ENCODE measurements at regions not wholly inside any gene's neighbourhood (a gene's known extent, or its start where the extent isn't known, plus 50 kb on each side); places are given as distances from the start of the nearest gene placed in this dataset.

DNA sequence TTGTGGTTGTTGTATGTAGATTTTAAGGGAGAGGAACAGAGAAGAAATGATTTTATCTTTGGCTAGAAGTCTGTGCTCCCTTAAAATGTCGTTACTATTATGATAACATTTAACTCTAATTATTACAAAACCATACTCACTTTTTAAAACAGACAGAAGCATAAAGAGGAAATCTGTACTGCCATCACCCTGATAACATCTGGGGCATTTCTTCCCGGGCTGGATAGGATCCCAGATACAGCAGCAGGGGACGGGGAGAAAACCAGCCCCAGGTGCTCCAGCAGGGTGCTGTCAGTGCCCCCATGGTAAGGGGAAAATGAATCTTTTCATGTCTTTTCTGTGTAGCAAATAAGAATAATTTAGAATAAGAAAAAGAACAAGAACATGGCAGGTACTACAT lies 139.4 kb upstream of the IRX6 start:
- TF ChIP-seq POLR2A (IDR thresholded peaks at IDR 0.05): no peak
- TF ChIP-seq EP300 (IDR thresholded peaks at IDR 0.05): no peak
- TF ChIP-seq, protein P1, sequence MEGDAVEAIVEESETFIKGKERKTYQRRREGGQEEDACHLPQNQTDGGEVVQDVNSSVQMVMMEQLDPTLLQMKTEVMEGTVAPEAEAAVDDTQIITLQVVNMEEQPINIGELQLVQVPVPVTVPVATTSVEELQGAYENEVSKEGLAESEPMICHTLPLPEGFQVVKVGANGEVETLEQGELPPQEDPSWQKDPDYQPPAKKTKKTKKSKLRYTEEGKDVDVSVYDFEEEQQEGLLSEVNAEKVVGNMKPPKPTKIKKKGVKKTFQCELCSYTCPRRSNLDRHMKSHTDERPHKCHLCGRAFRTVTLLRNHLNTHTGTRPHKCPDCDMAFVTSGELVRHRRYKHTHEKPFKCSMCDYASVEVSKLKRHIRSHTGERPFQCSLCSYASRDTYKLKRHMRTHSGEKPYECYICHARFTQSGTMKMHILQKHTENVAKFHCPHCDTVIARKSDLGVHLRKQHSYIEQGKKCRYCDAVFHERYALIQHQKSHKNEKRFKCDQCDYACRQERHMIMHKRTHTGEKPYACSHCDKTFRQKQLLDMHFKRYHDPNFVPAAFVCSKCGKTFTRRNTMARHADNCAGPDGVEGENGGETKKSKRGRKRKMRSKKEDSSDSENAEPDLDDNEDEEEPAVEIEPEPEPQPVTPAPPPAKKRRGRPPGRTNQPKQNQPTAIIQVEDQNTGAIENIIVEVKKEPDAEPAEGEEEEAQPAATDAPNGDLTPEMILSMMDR (IDR thresholded peaks at IDR 0.05): no peak
- H3K27ac ChIP-seq: no peak overlapping the region
- 14% methylated on average over 3 of the region's 3 CpGs for WGBS
- H3K36me3 ChIP-seq: no peaks in the 10 kb centered on the region
- no peak overlapping the region for H3K4me3 ChIP-seq
- H3K9me3 ChIP-seq: no peaks in the 10 kb centered on the region
- no peak for DNase-seq (ENCODE audit: low spot score in 2 of 2)
- no peaks in the 10 kb centered on the region for H3K4me1 ChIP-seq
- H3K27me3 ChIP-seq: peaks cover 31% of the 10 kb centered on the region

DNA sequence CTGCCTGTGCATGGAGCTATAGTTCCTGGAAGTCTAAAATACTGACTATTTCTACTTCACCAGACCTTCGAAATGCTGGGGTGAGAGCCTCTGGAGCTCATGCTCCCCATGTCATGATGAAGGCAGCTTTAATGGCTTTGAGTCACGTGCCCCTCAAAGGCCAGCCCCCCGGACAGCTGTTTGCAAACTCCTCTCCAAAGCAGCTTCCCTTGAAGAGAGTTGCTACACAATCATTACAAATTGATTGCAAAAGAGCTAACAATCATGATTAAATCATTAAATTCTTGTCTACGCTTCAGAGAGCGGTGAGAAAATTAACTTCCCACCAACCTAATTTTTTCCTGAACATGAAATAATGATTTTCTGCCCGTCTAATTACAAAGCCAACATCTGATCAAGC lies 134.8 kb upstream of the IRX6 start:
- no peaks in the 10 kb centered on the region for H3K4me1 ChIP-seq
- no peaks in the 10 kb centered on the region for H3K36me3 ChIP-seq
- no peak overlapping the region for H3K27ac ChIP-seq
- H3K9me3 ChIP-seq: peaks cover 2% of the 10 kb centered on the region
- no peak for TF ChIP-seq POLR2A (IDR thresholded peaks at IDR 0.05)
- TF ChIP-seq, protein P1 (IDR thresholded peaks at IDR 0.05): no peak
- no peak for TF ChIP-seq EP300 (IDR thresholded peaks at IDR 0.05)
- TF ChIP-seq POLR2AphosphoS5 (IDR thresholded peaks at IDR 0.05): no peak
- no peak for DNase-seq (ENCODE audit: low spot score in 2 of 2)
- WGBS: 52% methylated on average over 6 of the region's 6 CpGs
- peaks cover 37% of the 10 kb centered on the region for H3K27me3 ChIP-seq
- H3K4me3 ChIP-seq: no peak overlapping the region

DNA sequence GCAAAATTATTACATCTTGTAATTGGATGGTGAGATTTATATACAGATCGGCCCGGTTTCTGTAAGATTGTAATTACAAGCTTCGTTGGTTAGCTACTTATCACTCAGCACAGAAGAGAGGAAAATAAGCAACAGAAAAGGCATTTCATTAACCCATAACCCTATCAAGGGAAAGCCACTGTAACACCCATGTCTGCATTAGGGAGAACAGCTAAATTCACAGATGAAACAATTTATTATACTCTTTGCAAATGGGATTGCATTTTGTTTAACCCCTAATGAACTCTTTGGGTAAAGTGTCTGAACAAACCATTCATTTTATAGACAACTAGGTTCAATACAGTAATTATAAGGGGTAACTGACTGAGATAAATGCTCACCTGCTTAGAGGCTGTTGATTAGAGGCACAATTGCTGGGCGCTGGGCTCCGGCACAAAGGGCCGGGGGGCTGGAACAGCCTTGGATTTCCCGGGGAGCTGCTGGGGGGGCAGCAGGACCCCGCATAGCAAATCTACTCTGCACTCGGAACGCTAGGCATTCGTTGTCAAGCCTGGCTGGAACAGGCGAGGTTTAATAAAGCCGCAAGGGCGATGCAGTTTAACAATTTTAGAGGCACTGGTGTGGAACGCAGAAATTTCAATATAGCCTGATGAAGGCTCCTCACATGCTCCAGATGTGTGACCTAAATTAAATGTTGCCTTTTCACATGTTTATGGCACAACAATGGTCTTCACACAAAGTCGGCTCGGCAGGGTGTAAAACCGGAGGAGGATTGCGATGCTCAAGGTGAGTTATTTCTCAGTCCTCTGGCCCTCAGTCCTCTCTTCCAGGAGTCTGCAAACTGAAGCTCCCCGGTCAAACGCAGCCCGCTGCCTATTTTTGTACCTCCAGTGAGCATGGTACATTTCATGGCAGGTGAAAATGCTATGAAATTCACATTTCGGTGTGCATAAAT lies 134.0 kb upstream of the IRX6 start:
- no peak for DNase-seq (ENCODE audit: low spot score in 2 of 2)
- Histone ChIP-seq H3K4me3 (no peak overlapping the region), H3K4me1 (no peaks in the 10 kb centered on the region), H3K27ac (no peak overlapping the region), H3K9me3 (peaks cover 2% of the 10 kb centered on the region), H3K36me3 (no peaks in the 10 kb centered on the region), H3K27me3 (peaks cover 35% of the 10 kb centered on the region)
- 57% methylated on average over 23 of the region's 23 CpGs for WGBS
- no peak for TF ChIP-seq EP300 (IDR thresholded peaks at IDR 0.05)
- TF ChIP-seq POLR2A (IDR thresholded peaks at IDR 0.05): no peak

DNA sequence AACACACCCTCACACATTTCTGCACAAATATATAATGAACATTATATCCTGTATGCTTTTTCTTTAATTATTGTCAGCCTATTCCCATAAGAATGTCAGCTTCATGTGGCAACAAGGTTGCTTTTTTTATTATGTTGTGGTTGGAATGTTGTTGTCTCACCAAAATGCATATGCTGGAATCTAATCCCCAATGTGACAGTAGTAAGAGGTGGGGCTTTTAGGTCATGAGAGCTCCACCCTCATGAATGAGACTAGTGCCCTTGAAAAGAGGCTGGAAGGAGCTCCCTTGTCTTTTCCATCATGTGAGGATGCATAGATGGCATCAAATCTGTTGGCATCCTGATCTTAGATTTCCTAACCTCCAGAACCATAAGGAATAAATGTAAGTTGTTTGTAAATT lies 131.3 kb upstream of the IRX6 start:
- Histone ChIP-seq H3K4me3 (no peak overlapping the region), H3K27ac (no peak overlapping the region), H3K9me3 (peaks cover 2% of the 10 kb centered on the region), H3K36me3 (no peaks in the 10 kb centered on the region), H3K4me1 (no peaks in the 10 kb centered on the region), H3K27me3 (peaks cover 24% of the 10 kb centered on the region)
- DNase-seq (ENCODE audit: low spot score in 2 of 2): no peak
- no peak for TF ChIP-seq POLR2A (IDR thresholded peaks at IDR 0.05)
- TF ChIP-seq, protein P1 (IDR thresholded peaks at IDR 0.05): no peak
- no peak for TF ChIP-seq EP300 (IDR thresholded peaks at IDR 0.05)
- no peak for TF ChIP-seq POLR2AphosphoS5 (IDR thresholded peaks at IDR 0.05)

DNA sequence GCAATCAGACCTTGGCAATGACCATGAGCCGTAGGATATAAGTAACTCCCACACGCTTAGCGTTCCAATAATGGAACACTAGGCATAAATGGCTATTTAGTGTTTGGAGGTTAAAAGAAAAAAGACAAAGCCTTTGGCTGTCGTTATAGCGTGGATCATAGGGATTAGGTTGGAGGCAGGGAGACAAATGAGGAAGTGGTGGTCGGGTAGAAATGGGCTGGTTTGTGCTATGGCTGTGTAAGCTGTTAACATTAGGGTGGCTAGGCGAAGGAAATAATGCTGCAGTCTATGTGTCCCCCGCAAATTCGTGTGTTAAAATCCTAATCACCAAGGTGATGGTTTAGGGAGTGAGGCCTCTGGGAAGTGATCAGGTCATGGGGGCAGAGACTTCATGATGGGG lies 120.4 kb upstream of the IRX6 start:
- H3K27ac ChIP-seq: no peak overlapping the region
- no peaks in the 10 kb centered on the region for H3K27me3 ChIP-seq
- DNase-seq (ENCODE audit: low spot score in 2 of 2): no peak
- WGBS: 81% methylated on average over 9 of the region's 9 CpGs
- H3K36me3 ChIP-seq: no peaks in the 10 kb centered on the region
- TF ChIP-seq POLR2AphosphoS5 (IDR thresholded peaks at IDR 0.05) (no peak), EP300 (IDR thresholded peaks at IDR 0.05) (no peak), POLR2A (IDR thresholded peaks at IDR 0.05) (no peak)
- TF ChIP-seq, protein P1 (IDR thresholded peaks at IDR 0.05): no peak
- H3K9me3 ChIP-seq: no peaks in the 10 kb centered on the region
- H3K4me1 ChIP-seq: no peaks in the 10 kb centered on the region
- no peak overlapping the region for H3K4me3 ChIP-seq
